ENCODE measurements at regions not wholly inside any gene's neighbourhood (a gene's known extent, or its start where the extent isn't known, plus 50 kb on each side); places are given as distances from the start of the nearest gene placed in this dataset.
"Not testable (repeated sequence)": the region's sequence is repeated elsewhere in the genome, so short reads cannot be mapped to it uniquely, and the experiment has no call there.

DNA sequence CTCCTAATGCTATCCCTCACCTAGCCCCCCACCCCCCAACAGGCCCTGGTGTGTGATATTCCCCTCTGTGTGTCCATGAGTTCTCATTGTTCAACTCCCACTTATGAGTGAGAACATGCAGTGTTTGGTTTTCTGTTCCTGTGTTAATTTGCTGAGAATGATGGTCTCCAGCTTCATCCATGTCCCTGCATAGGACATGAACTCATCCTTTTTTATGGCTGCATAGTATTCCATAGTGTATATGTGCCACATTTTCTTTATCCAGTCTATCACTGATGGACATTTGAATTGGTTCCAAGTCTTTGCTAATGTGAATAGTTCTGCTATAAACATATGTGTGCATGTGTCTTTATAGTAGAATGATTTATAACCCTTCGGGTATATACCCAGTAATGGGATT is 57.2 kb upstream of the ME3 start:
- intact Hi-C loops (cut with DNase I); DNase-seq (ENCODE audit: missing footprints); ATAC-seq: not testable (repeated sequence)

DNA sequence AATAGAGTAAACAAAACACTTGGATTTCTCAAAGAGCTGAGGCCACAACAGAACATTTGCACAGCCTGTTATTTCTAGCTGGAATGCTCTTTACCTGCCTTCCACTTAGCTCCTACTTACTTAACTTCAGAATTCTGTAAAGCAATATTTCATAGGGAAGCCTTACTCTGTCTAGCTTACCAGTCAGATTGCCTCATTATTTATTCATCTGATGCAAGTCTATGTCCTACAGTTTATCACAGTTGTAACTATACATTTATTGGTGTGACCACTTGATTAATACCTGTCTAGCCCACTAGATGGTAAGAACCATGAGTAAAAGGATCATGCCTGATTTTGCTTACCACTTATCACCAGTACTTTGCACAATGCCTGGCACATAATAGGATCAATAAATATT is 56.1 kb upstream of the ME3 start:
- ATAC-seq = no peak
- intact Hi-C loops (cut with DNase I) = no loop called here
- DNase-seq (ENCODE audit: missing footprints) = no peak

DNA sequence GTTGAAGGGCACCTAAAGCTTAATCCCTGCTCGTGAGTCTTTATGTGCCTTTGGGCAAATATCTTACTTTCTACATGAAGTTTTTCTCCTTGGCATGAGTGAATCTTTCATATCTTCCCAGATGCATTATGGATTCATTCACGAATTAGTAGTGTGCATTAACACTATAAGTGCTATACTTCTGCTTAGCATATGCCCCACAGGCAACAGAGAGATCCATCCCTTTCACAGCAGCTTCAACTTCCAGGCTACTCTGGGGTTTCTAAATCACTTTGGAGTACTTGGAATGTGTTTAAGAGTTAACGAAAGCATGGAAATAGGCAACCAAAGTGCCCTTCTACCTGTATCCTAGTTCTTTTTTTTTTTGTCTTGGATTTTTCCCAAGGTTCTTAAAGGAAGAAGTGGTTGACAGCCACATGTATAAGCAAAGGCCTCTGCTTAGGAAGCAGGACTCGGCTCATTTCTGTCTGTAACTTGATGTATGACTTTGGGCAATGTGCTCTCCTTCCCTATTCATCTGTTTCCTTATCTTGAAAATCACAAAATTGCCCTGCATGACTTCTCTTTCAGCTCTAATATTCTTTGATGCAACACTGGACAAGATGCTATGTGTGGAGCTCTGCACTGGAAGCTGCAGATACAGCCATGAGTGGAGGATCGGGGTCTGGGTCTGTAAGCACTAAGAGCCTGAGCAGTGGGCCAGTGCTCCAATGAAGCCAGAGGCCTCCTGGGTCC is 54.5 kb upstream of the ME3 start:
- intact Hi-C loops (cut with DNase I) = no loop called here
- DNase-seq (ENCODE audit: missing footprints) = no peak
- ATAC-seq = no peak

DNA sequence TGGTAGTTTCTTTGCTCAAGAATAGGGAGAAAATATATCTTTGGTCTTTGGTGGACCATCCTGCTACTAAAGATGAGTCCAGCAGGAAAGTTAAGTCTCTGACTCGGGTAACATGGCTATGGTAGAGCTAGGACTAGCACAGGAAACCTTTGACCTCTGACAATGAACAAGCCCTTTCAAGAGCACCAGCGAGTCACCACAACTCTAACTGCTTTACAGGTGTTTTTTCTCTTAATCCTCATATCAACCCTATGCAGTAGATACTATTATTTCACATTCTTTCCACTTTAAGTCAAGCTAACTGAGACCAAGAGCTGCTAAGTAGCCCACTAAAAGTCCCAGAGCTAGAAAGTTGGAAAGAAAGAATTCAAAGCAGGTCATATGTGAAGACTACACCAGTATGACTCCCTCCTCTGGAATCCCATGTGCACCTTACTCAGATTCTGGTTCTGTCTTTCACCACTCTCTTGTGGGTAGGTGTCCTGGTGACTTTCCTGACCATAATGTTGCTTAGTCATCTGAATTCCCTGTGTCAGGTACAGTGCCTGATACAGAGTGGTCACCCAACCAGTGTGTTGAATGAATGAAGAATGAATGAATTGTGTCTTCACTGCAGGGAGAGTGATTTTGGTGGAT is 53.8 kb upstream of the ME3 start:
- no peak for DNase-seq (ENCODE audit: missing footprints)
- intact Hi-C loops (cut with DNase I) = no loop called here
- ATAC-seq = no peak

DNA sequence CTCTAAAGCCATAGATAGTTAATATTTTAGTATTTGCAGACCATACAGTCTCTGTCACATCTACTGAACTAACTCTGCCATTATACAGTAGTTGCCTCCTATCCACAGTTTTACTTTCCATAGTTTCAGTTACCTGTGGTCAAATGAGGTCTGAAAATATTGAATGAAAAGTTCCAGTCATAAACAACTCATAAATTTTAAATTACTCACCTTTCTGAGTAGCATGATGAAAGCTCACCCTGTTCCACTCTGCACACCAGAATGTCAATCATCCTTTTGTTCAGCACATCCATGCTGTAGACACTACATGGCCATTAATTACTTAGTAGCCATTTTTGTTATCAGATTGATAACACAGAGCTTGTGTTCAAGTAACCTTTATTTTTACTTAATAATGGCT is 51.7 kb upstream of the ME3 start:
- intact Hi-C loops (cut with DNase I) = no loop called here
- ATAC-seq (no peak), DNase-seq (ENCODE audit: missing footprints) (no peak)

DNA sequence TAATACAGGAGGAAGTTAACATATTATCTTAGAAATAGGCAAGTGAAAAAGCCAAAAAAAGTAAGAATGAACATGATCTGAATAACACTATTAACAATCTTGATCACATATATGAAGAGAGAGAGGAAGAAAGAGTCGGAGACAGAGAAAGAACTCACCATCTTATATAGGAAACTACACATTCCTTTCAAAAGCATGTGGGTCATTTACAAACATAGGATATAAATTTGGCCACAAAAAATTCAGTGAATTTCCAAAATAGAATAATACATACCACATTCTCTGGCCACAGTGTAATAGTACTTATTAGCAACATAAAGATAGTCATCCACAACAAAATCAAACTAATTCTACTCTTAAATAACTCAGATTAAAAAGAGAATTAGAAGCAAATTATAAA is 50.9 kb upstream of the ME3 start:
- ATAC-seq (no peak), DNase-seq (ENCODE audit: missing footprints) (no peak)
- intact Hi-C loops (cut with DNase I) = no loop called here

DNA sequence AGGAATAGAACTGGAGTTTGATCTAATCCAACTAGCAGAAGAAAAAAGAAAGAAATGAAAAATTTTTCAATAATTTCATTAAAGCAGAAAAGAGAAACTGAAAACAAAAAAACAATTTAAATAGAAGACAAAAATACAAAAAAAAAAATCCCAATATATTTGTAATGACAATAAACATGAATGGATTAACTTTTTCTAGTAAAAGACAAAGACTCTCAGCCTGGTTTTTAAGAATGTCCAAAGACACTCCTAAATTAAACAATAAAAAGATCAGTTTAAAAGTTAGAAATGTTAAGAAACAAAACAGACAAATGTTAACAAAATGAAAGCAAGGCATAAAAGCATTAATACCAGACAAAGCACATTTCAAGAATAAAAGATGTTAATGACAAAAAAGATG is 50.3 kb upstream of the ME3 start:
- ATAC-seq (no peak), DNase-seq (ENCODE audit: missing footprints) (no peak)
- intact Hi-C loops (cut with DNase I) = no loop called here
